ENCODE measurements at regions not wholly inside any gene's neighbourhood (a gene's known extent, or its start where the extent isn't known, plus 50 kb on each side); places are given as distances from the start of the nearest gene placed in this dataset.
"Not testable (repeated sequence)": the region's sequence is repeated elsewhere in the genome, so short reads cannot be mapped to it uniquely, and the experiment has no call there.

DNA sequence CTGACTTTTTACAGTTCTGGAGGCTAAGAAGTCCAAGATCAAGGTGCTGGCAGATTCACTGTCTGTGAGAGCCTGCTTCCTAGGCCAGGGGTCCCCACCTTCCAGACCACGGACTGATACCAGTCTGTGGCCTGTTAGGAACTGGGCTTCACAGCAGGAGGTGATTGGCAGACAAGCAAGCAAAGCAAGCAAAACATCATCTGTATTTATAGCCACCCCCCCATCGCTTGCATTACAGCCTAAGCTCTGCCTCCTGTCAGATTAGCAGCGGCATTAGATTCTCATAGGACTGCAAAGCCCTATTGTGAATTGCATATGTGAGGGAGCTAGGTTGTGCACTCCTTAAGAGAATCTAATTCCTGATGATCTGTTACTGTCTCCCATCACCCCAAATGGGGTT is 194.7 kb upstream of the THRB start:
- DNase-seq, result no peak

DNA sequence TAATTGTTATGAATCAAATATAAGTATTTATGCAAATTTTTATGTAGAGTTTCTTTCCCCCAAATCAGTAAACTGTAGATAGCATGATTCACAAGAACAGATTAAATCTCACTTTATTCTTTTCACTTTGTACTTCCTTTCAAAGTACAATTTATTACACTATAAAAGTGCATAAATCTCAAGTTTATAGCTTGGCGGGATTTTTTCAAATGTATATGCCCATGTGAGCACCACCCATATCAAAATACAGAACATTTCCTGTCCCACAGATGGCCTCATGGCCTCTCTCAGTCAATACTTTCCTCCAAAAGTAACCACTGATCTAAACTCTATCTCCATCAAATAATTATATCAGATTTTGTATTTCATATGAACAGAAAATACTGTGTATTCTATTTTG is 196.1 kb upstream of the THRB start:
- no peak for DNase-seq

DNA sequence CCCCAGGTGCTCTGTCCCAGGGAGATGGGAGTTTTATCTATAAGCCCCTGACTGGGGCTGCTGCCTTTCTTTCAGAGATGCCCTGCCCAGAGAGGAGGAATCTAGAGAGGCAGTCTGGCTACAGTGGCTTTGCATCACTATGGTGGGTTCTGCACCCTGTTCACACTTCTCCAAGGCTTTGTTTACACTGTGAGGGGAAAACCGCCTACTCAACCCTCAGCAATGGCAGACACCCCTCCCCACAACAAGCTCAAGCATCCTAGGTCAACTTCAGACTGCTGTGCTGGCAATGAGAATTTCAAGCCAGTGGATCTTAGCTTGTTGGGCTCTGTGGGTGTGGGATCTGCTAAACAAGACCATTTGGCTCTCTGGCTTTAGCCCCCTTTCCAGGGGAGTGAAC is 204.4 kb upstream of the THRB start:
- not testable (repeated sequence) for DNase-seq

DNA sequence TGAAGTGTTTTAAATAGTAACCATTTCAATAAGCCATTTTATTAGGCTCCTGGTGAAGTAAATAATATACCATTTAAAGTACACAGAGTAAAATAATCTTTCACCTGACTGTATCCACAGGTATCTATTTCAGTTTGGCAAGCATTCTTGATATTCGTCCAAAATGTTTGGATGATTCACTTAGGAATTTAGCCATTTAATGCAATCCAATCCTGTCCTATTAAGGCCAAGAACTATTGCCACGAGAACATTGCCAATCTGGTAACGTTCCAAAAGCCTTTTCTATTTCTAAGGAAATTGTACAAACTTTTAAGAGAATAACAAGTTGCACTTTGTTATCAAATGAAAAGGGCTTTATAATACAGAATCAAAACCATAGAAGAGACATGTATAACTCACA is 209.8 kb upstream of the THRB start:
- no peak for DNase-seq

DNA sequence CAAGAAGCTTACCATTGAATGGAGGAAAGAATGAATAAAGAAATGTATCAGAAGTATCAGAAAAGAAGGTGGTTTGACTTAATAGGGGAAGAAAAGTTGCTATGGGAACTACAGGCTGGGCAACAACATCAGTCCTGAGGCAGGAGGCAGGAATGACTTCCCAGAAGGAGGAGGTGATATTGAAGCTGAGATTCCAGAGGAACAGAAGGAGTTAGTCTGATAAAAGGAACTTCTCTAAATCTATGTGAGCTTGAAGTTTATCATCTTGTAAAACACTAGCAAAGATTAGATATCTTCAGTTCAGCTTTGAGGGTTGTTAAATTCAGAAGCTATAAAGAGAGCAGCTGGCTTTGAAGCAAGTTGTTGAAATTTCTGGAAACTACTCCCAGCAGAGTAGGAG is 213.3 kb upstream of the THRB start:
- DNase-seq, result no peak

DNA sequence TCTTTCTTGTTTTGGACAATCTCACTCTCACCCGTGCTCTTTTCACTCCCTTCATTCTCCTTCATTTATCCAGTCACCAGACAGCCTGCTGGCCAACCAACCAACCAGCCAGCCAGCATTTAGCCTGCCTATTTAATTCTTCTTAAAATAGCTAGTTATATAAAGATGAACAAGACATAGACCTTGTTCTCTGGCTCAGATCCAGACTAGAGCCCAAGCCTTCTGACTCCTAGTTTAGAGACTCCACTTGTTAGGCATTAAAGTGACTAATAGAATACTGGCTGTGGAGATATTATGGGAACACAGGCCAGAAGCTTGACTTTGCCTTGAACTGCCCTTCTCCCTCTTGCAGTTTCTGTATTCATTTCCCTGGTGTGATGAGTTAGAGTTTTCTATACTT is 215.3 kb upstream of the THRB start:
- no peak for DNase-seq

DNA sequence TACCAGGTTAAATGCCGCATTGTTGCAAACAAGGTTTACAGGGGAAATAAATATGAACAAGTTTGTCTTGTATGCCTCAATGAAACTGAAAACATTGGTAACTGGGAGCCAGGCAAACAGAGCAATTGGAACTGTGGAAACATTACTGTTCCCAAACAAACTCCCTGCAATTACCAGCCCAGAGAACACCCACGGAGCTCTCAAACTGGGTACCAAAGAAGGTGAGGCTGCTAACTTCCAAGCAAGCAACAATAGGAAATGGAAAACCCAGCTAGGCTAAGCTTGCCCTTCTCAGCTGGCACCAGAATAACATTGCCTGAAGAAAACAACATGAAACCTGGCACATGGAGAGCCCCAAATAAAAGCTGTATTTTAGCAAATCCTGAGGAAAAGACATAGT is 218.9 kb upstream of the THRB start:
- DNase-seq, result no peak

DNA sequence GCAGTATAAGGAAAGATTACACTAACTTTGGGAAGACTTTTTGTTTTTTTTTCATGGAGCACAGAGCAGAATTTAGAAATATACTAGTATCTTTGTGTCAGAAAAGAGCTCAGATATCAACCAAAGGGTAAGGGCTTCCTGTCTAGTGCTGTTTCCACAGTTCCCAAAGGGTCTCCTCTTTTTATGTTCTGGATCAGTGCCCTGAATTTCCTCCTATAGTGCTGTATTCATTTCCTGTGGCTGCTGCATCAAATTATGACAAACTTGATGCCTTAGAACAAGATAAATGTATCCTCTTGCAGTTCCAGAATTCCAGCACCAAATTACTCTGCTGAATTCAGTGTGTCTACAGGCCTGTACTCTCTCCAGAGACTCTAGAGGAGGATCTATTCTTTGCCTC is 219.8 kb upstream of the THRB start:
- no peak for DNase-seq

DNA sequence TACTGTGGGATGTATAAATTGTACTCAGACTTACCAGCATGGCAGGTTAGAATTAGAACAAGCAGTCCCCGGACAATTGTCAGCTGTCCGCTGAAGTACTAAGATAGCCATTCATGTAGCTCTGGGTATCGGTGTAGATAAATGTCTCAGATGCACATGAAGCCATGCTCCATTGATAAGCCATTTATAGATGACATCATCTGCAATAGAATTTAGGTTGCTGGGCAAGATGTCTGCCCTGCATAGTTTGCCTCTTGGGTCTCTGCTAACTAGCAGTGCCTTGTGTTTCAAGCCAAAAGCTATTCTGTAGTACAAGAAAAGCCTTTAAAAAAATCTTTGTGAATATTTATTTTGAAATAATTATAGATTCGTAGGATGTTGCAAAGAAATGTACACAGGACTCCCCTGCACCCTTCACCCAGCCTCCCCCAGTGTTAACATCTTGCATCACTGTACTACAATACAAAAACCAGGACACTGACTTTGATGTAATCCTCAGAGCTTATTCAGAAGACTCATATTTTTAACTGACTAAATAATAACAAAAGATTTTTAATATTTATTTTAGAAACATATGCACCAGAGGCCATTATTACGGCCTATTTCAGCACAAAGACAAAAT is 220.6 kb upstream of the THRB start:
- no peak for DNase-seq

DNA sequence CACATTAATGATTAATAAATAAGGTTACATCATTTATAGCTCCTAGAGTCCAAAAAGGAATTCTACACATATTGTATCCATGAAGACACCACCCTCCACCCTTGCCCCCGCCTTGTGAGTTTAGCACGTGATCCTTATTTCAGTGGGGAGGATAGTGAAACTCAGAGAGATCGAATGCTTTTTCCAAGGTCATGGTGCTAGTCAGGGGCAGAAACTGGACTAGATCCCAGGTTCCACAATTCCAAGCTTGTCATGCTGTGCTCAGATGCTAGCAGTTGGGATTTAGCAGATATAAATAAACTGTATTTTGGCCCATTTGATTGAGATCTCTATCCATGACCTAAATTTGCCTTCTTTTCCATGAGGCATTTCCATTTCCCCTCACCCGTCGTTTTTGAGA is 227.4 kb upstream of the THRB start:
- DNase-seq, result no peak

DNA sequence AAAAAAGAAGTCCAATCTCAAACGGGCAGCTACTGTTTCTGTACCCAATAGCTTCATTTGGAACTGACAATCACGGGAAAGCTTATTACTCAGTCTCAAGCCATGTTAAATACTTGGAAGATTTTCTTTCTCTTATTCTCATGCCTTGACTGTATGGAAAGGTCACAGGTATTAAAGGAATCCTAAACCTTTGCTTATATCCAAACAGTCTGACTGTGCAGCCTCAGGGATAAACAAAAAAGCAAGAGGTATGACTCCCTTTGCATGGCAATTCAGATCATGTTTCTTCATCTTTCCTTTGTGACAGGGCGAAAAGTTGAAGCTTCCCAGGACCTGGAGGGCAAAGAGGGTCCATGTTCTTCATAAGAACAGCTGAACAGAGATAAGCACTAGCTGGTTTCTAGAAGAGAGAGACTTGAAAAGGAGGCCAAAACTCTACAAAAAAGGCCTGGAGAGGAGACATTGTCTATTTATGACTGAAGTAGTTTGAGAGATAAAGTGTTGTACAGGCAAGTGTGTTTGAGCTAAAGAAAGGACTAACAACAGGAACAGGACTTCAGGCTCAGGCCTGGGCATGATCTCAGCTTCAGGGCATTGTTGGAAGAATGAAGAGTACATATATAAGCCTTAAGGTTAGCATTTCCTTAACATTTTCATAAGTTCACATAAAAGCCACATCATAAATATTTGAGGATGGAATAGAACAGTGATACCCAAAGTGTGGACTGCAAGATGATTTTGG is 231.0 kb upstream of the THRB start:
- no peak for DNase-seq

DNA sequence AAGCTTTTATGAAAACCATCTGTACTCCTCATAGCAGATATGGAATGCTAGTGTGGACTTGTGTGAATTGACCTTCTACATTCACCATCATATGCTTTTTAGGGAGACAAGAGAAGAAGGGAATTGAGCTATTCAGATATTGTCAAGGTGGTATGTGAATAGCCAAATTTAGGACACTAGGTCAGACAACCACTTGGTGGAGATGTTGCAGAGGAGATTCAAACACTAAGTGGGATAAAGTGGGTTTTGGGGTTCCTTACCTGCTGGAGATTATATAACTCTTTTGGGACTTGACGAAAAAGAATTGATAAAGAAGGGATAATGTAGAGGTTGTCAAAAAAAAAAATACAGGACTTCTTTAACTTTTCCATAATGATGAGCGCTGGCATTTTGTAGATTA is 231.8 kb upstream of the THRB start:
- DNase-seq, result no peak

DNA sequence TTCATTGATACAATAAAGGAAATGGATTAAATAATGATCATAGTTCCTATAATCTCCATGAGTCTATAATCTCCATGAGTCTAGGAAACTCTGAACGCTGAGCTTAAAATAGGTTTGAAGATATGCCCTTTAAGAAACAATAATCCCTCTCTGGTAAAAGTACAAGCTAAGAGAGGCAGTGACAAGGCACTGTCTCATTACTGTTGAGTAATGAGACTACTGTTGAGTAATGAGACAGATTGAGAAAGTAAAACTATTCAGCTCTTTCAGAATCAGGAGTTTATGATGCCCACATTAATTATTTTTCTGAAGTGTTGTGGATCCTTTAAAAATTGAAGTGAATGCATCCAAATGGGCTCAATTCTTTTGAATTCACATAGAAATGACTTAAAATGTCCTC is 235.5 kb upstream of the THRB start:
- DNase-seq, result no peak

DNA sequence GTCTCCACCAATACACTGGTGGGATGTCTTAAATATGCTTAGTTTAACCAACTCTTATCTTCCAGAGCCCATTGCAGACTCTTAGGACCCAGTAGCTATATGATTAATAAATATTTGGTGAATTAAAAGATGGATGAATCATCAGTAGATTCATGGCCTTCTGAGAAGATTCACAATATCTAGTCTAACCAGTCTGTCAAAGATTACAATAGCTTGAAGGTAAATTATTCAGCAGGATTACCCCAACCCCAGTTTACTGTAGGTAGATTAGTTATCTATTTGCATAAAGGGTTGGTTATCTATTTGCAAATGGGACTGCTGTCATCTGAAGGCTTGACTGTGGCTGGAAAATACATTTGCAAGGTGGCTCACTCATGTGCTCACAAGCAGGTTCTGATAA is 239.4 kb upstream of the THRB start:
- no peak for DNase-seq

DNA sequence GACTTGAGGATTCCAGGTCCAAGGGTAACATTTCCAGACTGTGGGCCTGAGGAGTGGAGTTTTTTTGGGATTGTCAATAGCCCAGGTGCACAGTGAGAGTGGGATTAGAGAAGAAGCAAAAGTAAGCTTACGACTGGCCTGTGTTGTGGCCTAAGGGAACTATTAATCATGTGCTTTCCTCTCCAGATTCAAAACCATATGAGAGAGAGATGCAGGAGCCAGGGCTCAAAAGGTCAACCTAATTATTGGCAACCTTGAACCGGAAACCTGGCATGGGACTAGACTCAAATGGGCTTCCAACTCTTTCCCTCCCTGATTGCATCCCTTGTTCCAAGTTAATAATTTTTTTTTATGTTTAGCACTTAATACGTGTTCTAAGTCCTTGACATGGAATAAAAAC is 242.1 kb upstream of the THRB start:
- no peak for DNase-seq

DNA sequence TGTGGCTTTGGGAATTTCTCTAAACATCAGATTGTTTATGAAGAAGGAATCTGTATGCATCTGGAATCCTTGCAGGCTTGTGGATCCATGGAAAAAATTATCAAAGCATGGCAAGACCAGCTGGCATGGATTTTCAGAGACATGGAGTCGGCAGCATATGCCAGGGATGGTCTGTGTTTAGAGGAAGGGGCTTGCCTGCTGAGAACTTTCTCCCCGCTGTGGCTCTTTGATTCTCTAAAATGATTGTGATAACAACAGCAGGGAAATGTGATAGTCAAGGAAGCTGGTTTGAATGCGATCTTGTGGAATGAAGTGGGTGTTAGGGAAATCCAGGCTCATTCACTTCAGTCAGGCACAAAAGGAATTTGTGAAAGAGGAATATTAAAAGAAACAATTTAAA is 245.7 kb upstream of the THRB start:
- DNase-seq, result no peak

DNA sequence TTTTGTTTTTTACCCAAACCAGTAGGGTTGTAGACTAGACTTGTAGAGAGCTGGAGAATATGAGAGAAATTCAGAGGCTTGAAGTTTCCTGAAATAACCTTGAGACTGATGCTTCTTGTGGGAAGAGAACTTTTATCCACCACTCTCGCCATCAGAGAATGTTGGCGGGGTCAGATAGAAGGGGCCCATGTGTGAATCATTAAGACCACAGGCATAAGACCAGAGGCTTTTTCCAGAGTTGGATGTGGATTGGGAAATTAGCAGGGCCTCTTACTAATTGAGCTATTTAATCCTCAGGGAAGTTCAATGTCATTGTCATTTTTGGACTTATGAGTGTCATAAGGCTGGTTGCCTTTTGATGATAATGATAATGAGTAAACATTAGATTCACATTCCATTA is 246.9 kb upstream of the THRB start:
- DNase-seq, result no peak

DNA sequence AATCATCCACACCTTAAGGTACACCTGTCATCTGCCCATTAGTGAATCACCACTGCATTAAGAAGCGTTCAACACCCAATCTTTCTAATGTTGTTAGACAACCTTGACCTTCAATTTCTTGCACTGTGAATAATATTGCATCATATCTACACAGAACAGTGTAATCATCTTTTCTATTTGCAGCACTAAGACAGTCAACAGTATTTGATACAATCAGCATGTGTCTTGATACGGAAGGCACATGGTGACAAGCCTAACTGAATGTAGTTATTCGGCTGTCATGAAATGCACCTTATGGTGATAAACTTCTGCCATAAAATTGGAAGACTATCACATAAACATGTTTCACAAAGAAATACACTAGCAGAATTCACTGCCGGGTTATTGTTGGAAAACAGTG is 253.9 kb upstream of the THRB start:
- DNase-seq, result no peak

DNA sequence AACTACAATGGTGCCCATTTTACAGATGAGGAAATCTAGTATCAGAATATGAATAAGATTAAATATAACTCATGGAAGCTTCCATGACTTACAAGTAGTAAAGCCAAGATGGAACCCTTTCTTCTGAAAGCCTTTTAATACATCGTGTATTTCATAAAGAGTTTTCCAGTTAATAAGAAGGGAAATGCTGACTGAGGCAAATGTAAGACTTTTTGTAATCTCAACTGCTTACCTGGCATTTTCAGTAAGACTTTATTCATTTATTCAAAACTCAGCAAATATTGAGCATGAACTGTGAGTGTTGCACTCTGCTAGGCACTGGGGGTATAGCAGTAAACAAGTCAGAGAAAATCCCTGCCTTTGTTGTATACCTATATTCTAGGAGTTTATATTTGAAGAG is 256.4 kb upstream of the THRB start:
- no peak for DNase-seq

DNA sequence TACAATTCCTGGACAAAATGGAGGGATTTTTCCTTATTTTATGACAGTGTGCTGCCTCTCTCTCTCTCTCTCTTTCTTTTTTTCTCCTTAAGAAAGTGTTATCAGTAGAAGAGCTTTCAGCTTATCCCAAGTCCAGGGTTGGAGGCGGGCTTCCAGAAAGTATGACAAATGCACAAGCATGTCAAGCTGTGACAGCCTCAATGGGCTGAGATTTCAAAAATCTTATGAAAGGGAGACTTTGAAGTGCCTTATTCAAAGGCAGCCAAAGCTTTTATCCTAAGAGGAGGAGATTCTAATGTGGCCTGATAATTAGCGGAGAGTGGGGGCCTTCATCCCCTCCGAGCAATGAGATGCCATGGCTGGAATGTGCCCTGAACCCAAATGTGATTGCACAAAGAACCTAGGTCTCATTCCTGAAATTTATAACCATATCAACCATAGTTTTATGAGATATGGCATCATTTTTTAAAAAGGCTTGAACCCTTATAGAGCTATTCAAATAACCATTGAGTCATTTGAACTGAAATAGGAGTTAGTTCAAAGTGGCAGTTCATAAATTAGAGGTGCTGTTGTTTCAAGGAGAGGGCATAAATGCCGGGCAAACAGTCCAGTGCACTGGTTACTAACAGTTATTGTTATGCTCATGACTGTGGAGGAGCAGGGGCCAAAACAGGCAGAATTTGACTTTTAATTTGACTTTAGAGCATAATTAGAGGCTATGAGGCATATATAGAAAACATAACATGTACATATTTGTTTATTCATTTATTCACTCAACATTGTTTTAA is 261.6 kb upstream of the THRB start:
- no peak for DNase-seq

DNA sequence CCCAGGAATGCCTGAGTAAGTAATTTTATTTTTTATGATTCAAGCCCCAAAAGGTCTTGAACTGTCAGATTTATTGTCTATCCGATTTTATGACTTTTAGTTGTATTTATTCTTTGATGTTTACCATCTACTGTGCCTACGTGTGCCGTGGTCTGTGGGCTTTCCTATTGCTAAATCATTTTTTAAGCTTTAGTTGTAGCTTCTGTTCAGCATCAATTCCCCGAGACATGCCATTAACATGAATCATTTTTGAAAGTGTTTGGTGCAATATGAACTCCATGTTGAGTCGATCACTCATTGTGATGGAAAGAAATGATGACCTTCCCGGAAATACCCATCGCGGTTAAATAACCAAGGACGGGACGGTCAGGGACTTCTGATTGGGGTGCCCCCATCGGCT is 268.7 kb upstream of the THRB start:
- no peak for DNase-seq

DNA sequence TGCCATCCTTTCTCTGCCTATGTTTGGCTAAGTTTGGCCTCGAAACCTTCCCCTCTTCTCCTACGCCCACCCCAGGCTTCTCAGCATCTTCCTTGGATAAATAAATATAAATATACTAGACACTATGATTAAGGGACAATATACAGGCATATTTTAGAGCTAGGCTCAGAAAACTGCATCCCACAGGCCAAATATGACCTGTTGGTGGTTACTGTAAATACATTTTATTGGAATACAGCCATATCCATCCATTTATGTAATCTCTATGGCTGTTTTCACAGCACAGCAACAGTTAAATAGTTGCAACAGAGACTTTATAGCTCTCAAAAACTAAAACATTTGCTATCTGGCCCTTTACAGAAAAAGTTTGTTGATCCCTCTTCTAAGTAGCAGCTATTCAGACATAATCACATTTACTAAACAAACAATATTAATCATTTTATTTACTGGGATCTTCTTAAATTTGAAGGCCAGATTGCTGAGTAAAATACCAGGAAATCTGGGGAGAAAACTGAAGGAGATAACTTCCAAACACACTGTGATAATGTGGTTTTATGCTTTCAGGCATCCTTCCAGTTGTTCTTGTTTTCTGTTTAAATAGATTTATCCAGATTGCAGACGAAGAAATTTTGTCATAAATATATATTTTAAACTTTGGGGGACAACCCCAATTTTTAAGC is 269.7 kb upstream of the THRB start:
- DNase-seq, result no peak

DNA sequence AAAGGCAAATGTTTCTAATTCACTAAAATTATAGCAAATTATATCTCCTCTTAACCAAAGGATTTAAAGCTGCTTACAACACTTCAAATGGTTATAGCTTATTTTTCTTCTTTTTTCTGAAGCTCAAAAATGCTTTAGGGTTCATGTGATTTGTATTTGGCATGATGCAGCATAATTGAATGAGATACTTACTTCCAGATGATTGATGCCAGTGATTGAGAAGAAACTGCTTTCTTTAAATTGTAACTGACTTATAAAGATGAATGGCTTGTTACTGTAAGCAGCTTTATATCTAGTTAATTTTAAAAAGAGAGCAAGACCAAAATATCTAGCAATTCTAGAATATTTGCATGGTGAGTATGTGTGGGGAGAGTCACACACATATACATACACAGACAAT is 270.7 kb upstream of the THRB start:
- DNase-seq, result no peak

DNA sequence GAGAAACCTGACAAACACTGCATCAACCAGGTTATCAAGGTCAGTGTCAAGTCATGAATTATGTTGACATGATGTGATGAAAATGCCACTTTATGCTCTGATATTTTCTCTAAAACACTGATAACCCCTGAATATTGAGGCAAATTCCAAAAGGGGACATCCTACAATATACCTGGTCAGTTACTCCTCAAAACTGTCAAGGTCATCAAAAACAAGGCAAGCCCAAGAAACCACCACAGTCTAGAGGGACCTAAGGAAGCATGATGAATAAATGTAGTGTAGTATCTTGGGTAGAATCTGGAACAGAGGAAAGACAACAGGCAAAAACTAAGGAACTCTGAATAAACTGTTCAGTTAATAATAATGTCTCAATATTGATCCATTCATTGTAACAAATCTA is 275.3 kb upstream of the THRB start:
- no peak for DNase-seq
